Fibroblast of skin of left biceps (primary cell): ENCODE measurements at regions not wholly inside any gene's neighbourhood (a gene's known extent, or its start where the extent isn't known, plus 50 kb on each side); places are given as distances from the start of the nearest gene placed in this dataset.

Experiments used
- DNase-seq, 2 experiments: peaks; one replicate each; pipeline ENCODE4 v3.0.0-alpha.2; 2013; ENCODE audit warnings: low read depth in 2 of 2

GRCh38 chr13:111474136-111475002 lies 153.9 kb downstream of the TEX29 start:
- DNase-seq: peak; percentile 9 to 11

- no peak for DNase-seq
Measured at GRCh38 chr13:111475488-111475887, 155.0 kb downstream of the TEX29 start.

DNA sequence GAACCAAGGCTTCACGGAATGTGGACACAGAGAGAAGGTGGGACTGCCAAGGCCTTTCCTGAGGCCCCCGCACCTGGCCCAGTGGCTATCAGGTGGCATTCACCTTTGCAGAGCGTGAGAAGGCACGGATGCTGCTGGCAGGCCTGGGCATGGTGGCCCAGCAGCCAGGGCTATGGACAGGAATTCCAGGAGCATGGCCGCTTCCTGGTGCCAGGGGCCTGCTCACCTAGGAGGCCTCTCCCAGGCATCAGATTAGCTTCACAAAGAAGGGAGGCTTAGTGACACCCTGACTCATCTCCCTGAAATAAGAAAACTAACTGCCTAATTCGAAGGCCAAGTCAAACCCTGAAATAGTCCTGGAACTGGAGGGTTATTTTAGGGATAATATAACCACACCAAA lies 155.8 kb downstream of the TEX29 start:
- no peak for DNase-seq

GRCh38 chr13:111479412-111479811 lies 159.0 kb downstream of the TEX29 start:
- no peak for DNase-seq

DNA sequence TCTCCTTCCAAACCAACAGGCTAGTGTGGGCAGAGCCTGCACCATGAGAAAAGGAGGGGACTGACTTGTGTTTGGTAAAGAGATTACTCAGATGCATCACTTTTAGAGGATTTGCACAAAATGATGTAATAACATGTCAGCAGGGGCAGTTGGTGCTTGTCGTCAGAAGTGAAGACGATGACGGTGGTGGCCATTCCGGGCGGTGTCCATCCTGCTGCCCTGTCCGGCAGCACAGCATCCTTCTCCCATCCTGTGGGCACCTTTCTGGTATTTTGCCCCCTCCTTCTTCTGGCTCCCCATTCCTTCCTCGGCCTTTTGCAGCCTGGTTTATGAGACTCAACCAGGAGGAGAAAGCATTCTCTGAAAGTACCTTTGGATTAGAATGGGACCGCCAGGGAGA lies 160.1 kb downstream of the TEX29 start:
- DNase-seq: no peak

- DNase-seq: no peak
Measured at GRCh38 chr13:111480976-111481375, 160.5 kb downstream of the TEX29 start.

DNA sequence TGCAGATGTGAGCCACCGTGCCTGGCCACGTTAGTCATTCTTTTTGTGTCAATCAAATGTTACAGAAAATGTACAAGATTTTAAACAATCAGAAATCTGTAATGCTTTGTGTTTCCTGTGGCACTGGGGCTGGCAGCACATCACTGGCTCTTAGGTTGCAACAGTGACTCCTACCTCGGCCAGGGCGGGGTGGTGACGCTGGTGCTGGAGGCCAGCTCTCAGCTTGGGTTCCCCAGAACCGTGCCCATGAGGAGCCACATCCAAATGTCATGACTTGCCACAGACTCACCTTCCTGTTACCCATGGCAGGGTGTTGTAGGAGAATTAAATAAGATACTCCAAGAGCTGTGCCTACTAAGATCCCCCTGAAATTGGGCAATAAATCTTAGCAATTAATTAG lies 161.7 kb downstream of the TEX29 start:
- DNase-seq: no peak

- no peak for DNase-seq
Measured at GRCh38 chr13:111482806-111483620, 162.6 kb downstream of the TEX29 start.

- DNase-seq: no peak
Measured at GRCh38 chr13:111483621-111483987, 163.2 kb downstream of the TEX29 start.

DNA sequence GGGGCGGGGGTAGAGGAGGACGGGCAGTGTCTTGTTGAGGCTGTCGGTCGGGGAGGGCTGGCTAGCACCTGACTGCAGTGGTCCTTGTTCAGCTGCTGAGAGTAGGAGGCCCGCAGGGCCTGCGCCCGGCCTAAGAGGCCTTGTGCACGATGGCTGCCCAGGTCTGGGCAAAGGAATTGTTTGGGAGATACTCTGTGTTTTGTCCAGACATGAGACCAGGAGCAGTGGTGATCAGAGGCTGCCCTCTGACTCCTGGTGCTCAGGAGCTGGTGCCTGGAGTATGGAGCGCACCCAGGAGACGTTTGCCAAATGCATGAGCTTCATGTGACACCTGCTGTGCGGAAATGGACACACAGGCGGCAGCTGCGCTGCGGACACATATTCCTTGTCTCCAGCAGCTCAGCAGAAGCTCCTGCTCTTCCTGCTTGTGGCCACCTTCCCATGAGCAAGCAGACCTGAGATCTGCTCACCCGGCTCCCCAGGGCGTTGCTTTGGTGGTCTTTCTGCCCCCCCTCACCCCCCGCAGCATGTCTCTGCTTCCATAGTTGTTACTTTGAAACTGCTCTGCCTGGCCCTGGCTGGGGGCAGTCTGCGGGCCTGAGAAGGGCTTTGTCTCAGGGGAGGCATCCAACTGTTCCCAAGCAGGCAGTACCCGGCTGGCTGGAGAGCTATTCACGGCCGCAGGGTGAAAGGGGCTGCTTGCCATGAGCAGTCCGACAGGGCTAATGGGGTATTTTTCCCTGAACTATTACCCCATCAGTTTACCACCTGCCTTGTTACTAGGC lies 163.9 kb downstream of the TEX29 start:
- DNase-seq: no peak

DNA sequence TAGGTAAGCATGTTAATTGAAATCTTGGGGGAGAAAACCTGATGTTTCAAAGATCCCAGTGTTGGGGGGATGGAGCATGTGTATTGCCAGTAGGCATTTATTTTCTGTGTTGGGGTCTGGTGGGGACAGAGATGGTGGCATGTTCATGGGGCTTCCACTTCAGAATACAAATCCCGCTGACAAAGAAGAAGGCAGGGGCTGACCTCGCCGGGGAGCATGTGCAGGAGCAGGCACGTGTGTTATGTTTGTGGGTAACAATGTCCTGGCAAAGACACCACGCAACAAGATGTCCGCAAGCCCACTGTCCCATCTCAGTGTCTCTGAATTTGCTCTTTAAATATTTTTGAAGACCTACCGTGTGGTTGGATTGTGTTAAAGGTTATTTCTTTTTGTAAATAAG lies 164.5 kb downstream of the TEX29 start:
- DNase-seq: no peak

DNA sequence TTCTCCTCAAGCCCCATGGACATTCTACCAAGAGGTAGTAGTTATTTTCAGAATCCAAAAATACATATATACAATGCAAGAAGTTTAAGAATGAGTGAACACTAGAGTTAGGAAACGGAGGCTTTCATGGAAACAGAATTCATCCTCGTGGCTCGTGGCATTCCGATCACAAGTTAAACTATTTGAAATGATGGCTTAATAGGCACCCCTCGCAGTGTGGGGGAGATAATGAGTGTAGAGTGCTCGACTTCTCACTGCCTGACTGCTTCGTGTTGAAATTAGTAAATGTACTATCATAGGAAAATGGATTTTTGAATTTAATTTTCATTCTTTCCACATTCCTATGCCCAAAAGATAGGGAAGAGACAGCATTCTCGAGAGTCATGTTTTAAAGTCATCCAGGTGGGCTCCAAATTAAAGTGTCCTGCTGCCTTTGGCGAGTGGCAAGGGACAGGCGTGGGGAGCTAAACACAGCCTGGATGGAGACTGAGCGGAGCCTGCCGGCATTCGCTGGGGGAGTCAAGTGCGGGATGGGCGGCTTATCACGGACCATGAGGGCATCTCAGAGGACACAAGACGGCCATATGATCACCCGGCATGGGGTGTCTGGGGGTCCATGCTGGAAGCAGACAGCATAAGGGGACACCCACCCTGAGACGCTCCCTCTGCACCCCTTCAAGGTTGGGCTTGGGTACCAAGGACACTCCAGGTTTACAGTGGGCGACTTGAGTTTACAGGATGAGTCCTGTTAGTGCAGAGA lies 165.2 kb downstream of the TEX29 start:
- no peak for DNase-seq

DNA sequence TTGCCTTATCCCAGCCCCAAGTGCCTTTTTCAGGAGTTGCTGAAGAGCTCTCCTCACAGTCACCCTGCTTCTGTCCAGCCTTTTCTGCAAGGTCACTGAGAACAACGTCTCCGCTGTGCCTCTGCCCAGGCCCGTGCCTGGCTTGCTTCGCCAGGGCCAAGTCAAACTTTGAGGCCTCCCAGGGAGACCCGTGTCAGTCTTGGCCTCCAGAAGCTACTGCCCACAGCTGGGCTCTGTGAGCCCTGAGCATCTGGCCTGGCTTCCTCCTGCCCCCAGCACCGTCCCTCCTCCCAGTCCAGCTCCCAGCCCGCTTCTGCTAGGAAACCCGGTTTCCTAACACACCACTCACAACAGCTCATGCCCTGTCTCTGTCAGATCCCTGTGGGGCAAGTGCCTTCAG lies 165.9 kb downstream of the TEX29 start:
- DNase-seq: no peak

GRCh38 chr13:111486801-111487200 lies 166.4 kb downstream of the TEX29 start:
- DNase-seq: no peak

- DNase-seq: no peak
Measured at GRCh38 chr13:111488486-111489132, 168.2 kb downstream of the TEX29 start.

DNA sequence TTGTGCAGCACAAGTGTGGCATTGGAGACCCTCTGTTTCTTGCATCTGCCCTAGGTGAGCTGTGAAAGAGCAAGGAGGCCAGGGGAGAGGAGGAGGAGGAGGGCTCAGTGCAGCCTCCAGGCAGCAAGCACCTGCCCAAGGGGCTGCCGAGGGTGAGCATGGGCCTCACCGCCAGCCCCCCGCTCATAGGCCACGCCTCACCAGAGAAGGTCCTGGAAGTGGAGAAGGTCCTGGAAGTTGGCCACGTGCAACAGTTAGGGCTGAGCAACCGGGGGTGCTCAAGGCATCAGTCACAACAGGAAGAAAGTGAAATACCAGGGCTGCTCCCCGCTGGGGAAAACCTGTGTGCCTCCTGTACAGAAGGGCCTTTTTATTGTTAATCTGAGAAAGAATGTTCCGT lies 168.9 kb downstream of the TEX29 start:
- no peak for DNase-seq

- DNase-seq: no peak
Measured at GRCh38 chr13:111490611-111491010, 170.2 kb downstream of the TEX29 start.

DNA sequence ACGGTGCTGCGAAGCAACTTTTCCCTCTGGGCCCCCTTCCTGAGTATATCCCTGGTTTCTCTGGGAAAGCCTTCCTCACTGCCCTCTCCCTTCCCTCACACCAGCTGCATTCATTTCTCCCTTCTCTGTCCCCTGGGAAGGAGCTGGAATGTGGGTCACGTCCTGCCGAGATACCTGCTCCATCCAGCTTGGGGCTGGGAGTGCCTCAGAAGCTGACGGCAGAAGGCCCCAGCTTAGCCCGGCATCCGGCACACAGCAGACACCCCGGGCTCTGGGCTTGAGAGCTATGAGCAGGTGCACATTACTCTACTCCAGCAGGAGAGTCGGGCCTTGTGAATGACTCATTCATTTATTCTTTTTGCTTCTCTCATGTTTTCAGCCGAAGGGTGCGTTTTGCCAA lies 170.6 kb downstream of the TEX29 start:
- no peak for DNase-seq

DNA sequence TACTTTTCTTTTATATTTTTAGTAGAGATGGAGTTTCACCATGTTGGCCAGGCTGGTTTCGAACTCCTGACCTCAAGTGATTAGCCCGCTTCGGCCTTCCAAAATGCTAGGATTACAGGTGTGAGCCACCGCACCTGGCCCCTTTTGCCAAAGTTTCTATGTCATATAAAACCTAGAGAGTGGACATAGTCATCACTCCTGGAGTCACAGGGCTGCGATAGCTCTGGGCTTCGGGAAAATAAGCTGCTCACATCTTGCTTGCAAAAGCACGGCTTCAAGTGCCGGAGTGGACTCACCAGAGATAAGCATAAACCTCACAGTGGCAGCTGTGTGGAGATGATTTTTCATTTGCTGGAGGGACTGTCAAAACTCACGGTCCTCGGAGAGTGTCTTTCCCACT lies 171.2 kb downstream of the TEX29 start:
- no peak for DNase-seq

DNA sequence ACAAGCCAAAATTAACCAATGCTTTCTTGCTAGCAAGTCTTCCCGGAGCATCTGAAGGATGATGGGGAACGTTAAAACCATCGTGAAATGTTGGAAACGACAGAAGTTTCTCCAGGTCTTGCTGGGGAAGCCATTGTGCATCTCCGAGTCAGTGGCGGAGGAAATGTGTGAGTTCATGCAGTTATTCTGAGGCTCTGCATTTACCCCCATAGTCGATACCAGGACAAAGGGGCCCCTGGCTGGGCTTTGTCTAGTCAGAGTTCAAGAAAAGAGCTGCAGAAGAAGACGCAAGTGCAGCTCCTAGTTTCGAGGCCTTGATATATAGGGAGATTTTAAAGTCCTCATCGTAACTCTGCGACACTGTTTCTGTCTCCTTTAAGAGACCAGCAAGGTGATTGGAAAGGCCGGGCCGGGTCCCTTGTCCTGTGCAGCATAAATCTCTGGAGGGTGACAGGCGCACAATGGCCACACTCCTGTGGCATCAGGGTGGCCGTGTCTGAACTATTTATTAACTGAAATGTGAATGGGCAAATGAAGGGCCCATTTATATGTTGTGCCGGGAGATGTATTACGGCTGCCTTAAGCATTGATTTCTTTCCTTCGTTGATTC lies 172.0 kb downstream of the TEX29 start:
- no peak for DNase-seq

DNA sequence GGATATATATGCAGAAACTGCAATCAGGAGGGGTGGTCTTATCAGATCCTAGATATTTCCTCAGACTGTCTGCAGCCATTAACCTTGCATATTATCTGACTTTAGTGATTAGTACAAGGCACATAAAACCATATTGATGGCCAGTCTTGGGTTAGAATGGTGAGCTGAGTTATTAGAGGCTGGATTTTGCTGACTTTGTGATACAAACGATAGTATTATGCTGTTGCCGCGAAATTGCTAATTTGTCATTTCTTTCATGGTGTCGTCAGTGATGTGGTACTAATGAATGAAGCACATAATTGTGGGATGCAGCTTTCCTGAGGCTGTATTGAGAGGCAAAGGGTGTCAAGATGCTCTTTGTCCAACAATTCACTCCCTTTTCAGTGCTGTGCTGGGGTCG lies 172.5 kb downstream of the TEX29 start:
- DNase-seq: no peak
